ENCODE measurements at regions not wholly inside any gene's neighbourhood (a gene's known extent, or its start where the extent isn't known, plus 50 kb on each side); places are given as distances from the start of the nearest gene placed in this dataset.

GRCh38 chr12:102302553-102302952 is 104.9 kb upstream of the PMCH start:
- no peak for TF ChIP-seq ZNF274 (IDR thresholded peaks at IDR 0.05; ENCODE audit: borderline replicate concordance, extremely low read depth, low read length)
- TF ChIP-seq TBP (IDR thresholded peaks at IDR 0.05; ENCODE audit: low read depth, low read length) = no peak
- TF ChIP-seq EZH2 (IDR thresholded peaks at IDR 0.05; ENCODE audit: low read depth, low read length, severe bottlenecking) = no peak
- no peak for TF ChIP-seq CTCF (IDR thresholded peaks at IDR 0.05; ENCODE audit: control extremely low read depth in 1 of 3, insufficient read depth in 1 of 3, low read depth in 1 of 3, low read length in 3 of 3)
- TF ChIP-seq ATF3 (IDR thresholded peaks at IDR 0.05; ENCODE audit: insufficient read depth, low read depth, low read length) = no peak
- no peak for TF ChIP-seq E2F6 (IDR thresholded peaks at IDR 0.05)
- no peak for TF ChIP-seq EP300 (IDR thresholded peaks at IDR 0.05; ENCODE audit: borderline replicate concordance in 1 of 2, low read depth in 2 of 2, low read length in 2 of 2)
- TF ChIP-seq MAX (IDR thresholded peaks at IDR 0.05) = no peak
- no peak for TF ChIP-seq CEBPB (IDR thresholded peaks at IDR 0.05; ENCODE audit: low read depth, low read length)
- TF ChIP-seq RNF2 (IDR thresholded peaks at IDR 0.05; ENCODE audit: borderline replicate concordance, low read depth, low read length, missing control alignments, poor library complexity, severe bottlenecking) = no peak
- no peak for TF ChIP-seq POLR2A (IDR thresholded peaks at IDR 0.05; ENCODE audit: control extremely low read depth in 1 of 2, low read depth in 2 of 2, low read length in 2 of 2)
